RWPE2 (cell line): ENCODE measurements at regions not wholly inside any gene's neighbourhood (a gene's known extent, or its start where the extent isn't known, plus 50 kb on each side); places are given as distances from the start of the nearest gene placed in this dataset.

ENCODE experiments used
- ATAC-seq: fragments of 200-7000 bp; cut with Tn5 transposase; 3 replicates; pipeline ENCODE4 v1.9.1; 2021; ENCODE audit warnings: low read depth
- DNase-seq: peaks from one replicate; pipeline ENCODE4 v3.0.0-alpha.2; 2020; ENCODE audit warnings: low spot score
- H3K27ac ChIP-seq: fragments of 450-650 bp; 2 replicates; pipeline ENCODE4 v1.5.1; 2017; ENCODE audit warnings: mild to moderate bottlenecking; ENCODE audit not compliant: poor library complexity, severe bottlenecking
- H3K27me3 ChIP-seq: fragments of 250-450 bp; sonication (Bioruptor Pico); 2 replicates; pipeline ENCODE4 v1.5.1; 2021; ENCODE audit warnings: mild to moderate bottlenecking, moderate library complexity; ENCODE audit not compliant: insufficient read depth, poor library complexity, severe bottlenecking
- H3K36me3 ChIP-seq: fragments of 250-450 bp; sonication (Bioruptor Pico); 2 replicates; pipeline ENCODE4 v1.5.1; 2020; ENCODE audit warnings: low read depth, mild to moderate bottlenecking, moderate library complexity
- H3K4me1 ChIP-seq: fragments of 250-450 bp; sonication (Bioruptor Pico); 2 replicates; pipeline ENCODE4 v1.5.1; 2021; ENCODE audit warnings: mild to moderate bottlenecking, moderate library complexity; ENCODE audit not compliant: insufficient read depth, poor library complexity, severe bottlenecking
- H3K4me3 ChIP-seq: fragments of 250-450 bp; sonication (Bioruptor Pico); 2 replicates; pipeline ENCODE4 v1.5.1; 2021; ENCODE audit warnings: mild to moderate bottlenecking, moderate library complexity; ENCODE audit not compliant: severe bottlenecking
- H3K9me3 ChIP-seq: fragments of 250-450 bp; sonication (Bioruptor Pico); 2 replicates; pipeline ENCODE4 v1.5.1; 2021; ENCODE audit warnings: mild to moderate bottlenecking, moderate library complexity; ENCODE audit not compliant: severe bottlenecking
- CTCF ChIP-seq: fragments of 450-650 bp; IDR thresholded peaks from one replicate; pipeline ENCODE4 v1.5.1; 2017; ENCODE audit warnings: mild to moderate bottlenecking, moderate library complexity; ENCODE audit not compliant: poor library complexity, severe bottlenecking

- Histone ChIP-seq H3K4me1 (no peaks in the 10 kb centered on the region), H3K4me3 (no peak overlapping the region), H3K27ac (no peak overlapping the region), H3K27me3 (no peaks in the 10 kb centered on the region), H3K36me3 (no peaks in the 10 kb centered on the region), H3K9me3 (no peaks in the 10 kb centered on the region)
- ATAC-seq (no peak), DNase-seq (no peak)
- TF ChIP-seq CTCF: no peak
These were observed 93.2 kb upstream of the ACTBL2 start for GRCh38 chr5:57575839-57576238.

GRCh38 chr5:57572461-57572860 lies 89.8 kb upstream of the ACTBL2 start:
- no peaks in the 10 kb centered on the region for H3K27me3 ChIP-seq
- H3K4me1 ChIP-seq: no peaks in the 10 kb centered on the region
- no peak for DNase-seq
- H3K9me3 ChIP-seq: no peaks in the 10 kb centered on the region
- H3K4me3 ChIP-seq: no peak overlapping the region
- TF ChIP-seq CTCF: no peak
- no peak overlapping the region for H3K27ac ChIP-seq
- ATAC-seq: no peak
- no peaks in the 10 kb centered on the region for H3K36me3 ChIP-seq

GRCh38 chr5:57569601-57570000 lies 87.0 kb upstream of the ACTBL2 start:
- Histone ChIP-seq H3K27ac (no peak overlapping the region), H3K9me3 (no peaks in the 10 kb centered on the region), H3K36me3 (no peaks in the 10 kb centered on the region), H3K4me3 (no peak overlapping the region), H3K4me1 (no peaks in the 10 kb centered on the region), H3K27me3 (no peaks in the 10 kb centered on the region)
- no peak for DNase-seq
- TF ChIP-seq CTCF: no peak
- no peak for ATAC-seq

GRCh38 chr5:57568136-57568535 lies 85.5 kb upstream of the ACTBL2 start:
- Histone ChIP-seq H3K4me3 (no peak overlapping the region), H3K4me1 (no peaks in the 10 kb centered on the region), H3K9me3 (no peaks in the 10 kb centered on the region), H3K27ac (no peak overlapping the region), H3K36me3 (no peaks in the 10 kb centered on the region), H3K27me3 (no peaks in the 10 kb centered on the region)
- no peak for ATAC-seq
- DNase-seq: no peak
- no peak for TF ChIP-seq CTCF

- no peak for ATAC-seq
- no peak for DNase-seq
- Histone ChIP-seq H3K9me3 (no peaks in the 10 kb centered on the region), H3K27me3 (no peaks in the 10 kb centered on the region), H3K4me3 (no peak overlapping the region), H3K4me1 (no peaks in the 10 kb centered on the region), H3K36me3 (no peaks in the 10 kb centered on the region), H3K27ac (no peak overlapping the region)
- TF ChIP-seq CTCF: no peak
These were observed 84.3 kb upstream of the ACTBL2 start for GRCh38 chr5:57566914-57567313.
